ENCODE measurements at regions not wholly inside any gene's neighbourhood (a gene's known extent, or its start where the extent isn't known, plus 50 kb on each side); places are given as distances from the start of the nearest gene placed in this dataset.

DNA sequence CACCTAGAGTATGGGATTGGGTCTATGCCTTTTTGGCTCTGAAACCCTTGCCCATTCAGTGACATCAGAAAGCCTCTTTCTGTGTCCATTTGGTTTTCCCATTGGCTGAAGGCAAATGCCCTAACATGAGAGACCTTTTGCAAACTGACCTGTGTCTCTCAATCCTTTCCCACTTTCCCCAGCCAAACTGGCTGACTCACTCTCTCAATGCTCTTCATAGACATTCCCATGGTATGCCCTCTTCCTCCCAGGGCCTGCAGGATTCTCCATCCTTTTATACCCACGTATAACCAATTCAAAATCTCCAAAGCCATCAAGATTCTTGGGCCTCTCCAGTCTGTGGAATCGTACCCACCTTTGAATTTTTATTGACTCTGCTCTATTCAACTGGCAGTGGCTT lies 563.3 kb downstream of the GATA3 start:
- Histone ChIP-seq H3K4me3 (no peak overlapping the region), H3K27me3 (no peaks in the 10 kb centered on the region), H3K36me3 (no peaks in the 10 kb centered on the region), H3K27ac (no peak overlapping the region), H3K9me3 (no peaks in the 10 kb centered on the region), H3K4me1 (ENCODE audit: insufficient read depth) (no peaks in the 10 kb centered on the region)
- intact Hi-C loops (cut with DNase I) = no loop called here
- DNase-seq = no peak
- TF ChIP-seq, protein P1, sequence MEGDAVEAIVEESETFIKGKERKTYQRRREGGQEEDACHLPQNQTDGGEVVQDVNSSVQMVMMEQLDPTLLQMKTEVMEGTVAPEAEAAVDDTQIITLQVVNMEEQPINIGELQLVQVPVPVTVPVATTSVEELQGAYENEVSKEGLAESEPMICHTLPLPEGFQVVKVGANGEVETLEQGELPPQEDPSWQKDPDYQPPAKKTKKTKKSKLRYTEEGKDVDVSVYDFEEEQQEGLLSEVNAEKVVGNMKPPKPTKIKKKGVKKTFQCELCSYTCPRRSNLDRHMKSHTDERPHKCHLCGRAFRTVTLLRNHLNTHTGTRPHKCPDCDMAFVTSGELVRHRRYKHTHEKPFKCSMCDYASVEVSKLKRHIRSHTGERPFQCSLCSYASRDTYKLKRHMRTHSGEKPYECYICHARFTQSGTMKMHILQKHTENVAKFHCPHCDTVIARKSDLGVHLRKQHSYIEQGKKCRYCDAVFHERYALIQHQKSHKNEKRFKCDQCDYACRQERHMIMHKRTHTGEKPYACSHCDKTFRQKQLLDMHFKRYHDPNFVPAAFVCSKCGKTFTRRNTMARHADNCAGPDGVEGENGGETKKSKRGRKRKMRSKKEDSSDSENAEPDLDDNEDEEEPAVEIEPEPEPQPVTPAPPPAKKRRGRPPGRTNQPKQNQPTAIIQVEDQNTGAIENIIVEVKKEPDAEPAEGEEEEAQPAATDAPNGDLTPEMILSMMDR (IDR thresholded peaks at IDR 0.05) = no peak
- TF ChIP-seq EP300 (IDR thresholded peaks at IDR 0.05) (no peak), POLR2A (IDR thresholded peaks at IDR 0.05) (no peak)
- 82 to 87% (median 83%) methylated on average over 2 of the region's 2 CpGs for WGBS, 3 donors

DNA sequence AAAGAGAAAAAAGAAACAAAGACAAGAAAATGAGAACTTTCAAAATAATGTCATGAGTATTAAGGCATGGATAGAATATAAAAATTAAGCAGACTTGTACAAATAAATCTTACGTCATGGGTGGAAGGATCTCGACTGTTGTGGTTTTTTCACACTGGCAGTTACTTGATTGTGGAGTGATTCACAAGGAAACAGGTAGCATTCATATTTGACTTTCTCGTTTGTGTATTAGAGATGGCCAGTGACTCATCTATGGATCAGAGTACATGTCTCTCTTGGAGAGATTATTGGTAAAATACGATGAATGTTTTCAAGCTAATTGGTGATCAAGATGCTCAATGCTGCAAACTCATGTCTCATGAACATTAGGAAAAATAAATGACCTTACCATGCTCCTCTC lies 564.3 kb downstream of the GATA3 start:
- intact Hi-C loops (cut with DNase I) = no loop called here
- no peak for DNase-seq

GRCh38 chr10:8628351-8628750 lies 573.9 kb downstream of the GATA3 start:
- no peak for DNase-seq
- WGBS, 3 donors = 74 to 79% (median 77%) methylated on average over 5 of the region's 5 CpGs
- intact Hi-C loops (cut with DNase I) = no loop called here
- TF ChIP-seq POLR2A (IDR thresholded peaks at IDR 0.05) (no peak), EP300 (IDR thresholded peaks at IDR 0.05) (no peak)
- TF ChIP-seq, protein P1 (IDR thresholded peaks at IDR 0.05) = no peak
- Histone ChIP-seq H3K4me1 (ENCODE audit: insufficient read depth) (no peaks in the 10 kb centered on the region), H3K36me3 (no peaks in the 10 kb centered on the region), H3K4me3 (no peak overlapping the region), H3K27ac (no peak overlapping the region), H3K9me3 (no peaks in the 10 kb centered on the region), H3K27me3 (no peaks in the 10 kb centered on the region)

More for the DNA sequence above, 564.3 kb downstream of the GATA3 start:
- Histone ChIP-seq H3K4me1 (ENCODE audit: insufficient read depth) (no peaks in the 10 kb centered on the region), H3K27me3 (no peaks in the 10 kb centered on the region), H3K36me3 (no peaks in the 10 kb centered on the region), H3K9me3 (no peaks in the 10 kb centered on the region), H3K27ac (no peak overlapping the region), H3K4me3 (no peak overlapping the region)
- 76 to 85% (median 83%) methylated on average over 4 of the region's 4 CpGs for WGBS, 3 donors
- TF ChIP-seq EP300 (IDR thresholded peaks at IDR 0.05) (no peak), POLR2A (IDR thresholded peaks at IDR 0.05) (no peak)
- TF ChIP-seq, protein P1 (IDR thresholded peaks at IDR 0.05) = no peak

GRCh38 chr10:8633909-8634308 lies 579.4 kb downstream of the GATA3 start:
- no peak for DNase-seq
- Histone ChIP-seq H3K36me3 (no peaks in the 10 kb centered on the region), H3K9me3 (no peaks in the 10 kb centered on the region), H3K4me1 (ENCODE audit: insufficient read depth) (no peaks in the 10 kb centered on the region), H3K4me3 (no peak overlapping the region), H3K27ac (no peak overlapping the region), H3K27me3 (no peaks in the 10 kb centered on the region)
- intact Hi-C loops (cut with DNase I) = no loop called here
- 67 to 78% (median 72%) methylated on average over 1 of the region's 1 CpG for WGBS, 3 donors
- TF ChIP-seq POLR2A (IDR thresholded peaks at IDR 0.05) = no peak
- TF ChIP-seq, protein P1 (IDR thresholded peaks at IDR 0.05) = no peak
- no peak for TF ChIP-seq EP300 (IDR thresholded peaks at IDR 0.05)

GRCh38 chr10:8636371-8636770 lies 581.9 kb downstream of the GATA3 start:
- 87 to 89% (median 89%) methylated on average over 9 of the region's 9 CpGs for whole genome bisulfite sequencing, 3 donors
- no peak for DNase-seq
- Histone ChIP-seq H3K36me3 (no peaks in the 10 kb centered on the region), H3K9me3 (no peaks in the 10 kb centered on the region), H3K27me3 (no peaks in the 10 kb centered on the region), H3K27ac (no peak overlapping the region), H3K4me1 (ENCODE audit: insufficient read depth) (no peaks in the 10 kb centered on the region), H3K4me3 (no peak overlapping the region)
- TF ChIP-seq, protein P1 (IDR thresholded peaks at IDR 0.05) = no peak
- no peak for TF ChIP-seq EP300 (IDR thresholded peaks at IDR 0.05)
- no peak for TF ChIP-seq POLR2A (IDR thresholded peaks at IDR 0.05)
- intact Hi-C loops (cut with DNase I) = no loop called here
